Ammon's horn (tissue), 1 donor: ENCODE measurements at regions not wholly inside any gene's neighbourhood (a gene's known extent, or its start where the extent isn't known, plus 50 kb on each side); places are given as distances from the start of the nearest gene placed in this dataset.
A peak's percentile ranks its signal among the peaks of the same experiment; 100 is the strongest.
"Not testable (repeated sequence)": the region's sequence is repeated elsewhere in the genome, so short reads cannot be mapped to it uniquely, and the experiment has no call there.

Experiments used
- DNase-seq: peaks from one replicate; pipeline ENCODE4 v3.0.0-alpha.2; 2016; ENCODE audit warnings: low spot score

- DNase-seq: no peak
Observed at GRCh38 chr12:131510431-131510830, 200.5 kb upstream of the SFSWAP start.

DNA sequence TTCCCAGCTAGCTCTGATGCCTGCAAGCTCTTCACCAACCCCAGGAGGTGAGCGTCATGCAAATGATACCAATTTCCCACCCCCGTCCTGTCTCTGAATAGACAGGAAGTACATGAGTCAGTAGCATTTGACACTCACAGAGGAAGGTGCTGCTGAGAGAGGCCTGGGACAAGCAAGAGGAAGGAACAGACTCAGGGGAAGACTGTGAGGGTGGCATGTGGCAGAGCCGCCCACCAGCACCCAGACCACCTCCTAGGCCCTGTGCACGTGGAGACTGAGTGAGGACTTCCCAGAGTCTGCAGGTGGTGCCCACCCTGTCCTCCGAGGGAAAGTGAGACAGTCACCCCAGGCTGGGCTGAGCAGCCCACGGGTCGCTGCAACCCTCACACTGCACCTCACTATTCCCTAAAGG lies 199.5 kb upstream of the SFSWAP start:
- DNase-seq: peak; percentile 54

DNA sequence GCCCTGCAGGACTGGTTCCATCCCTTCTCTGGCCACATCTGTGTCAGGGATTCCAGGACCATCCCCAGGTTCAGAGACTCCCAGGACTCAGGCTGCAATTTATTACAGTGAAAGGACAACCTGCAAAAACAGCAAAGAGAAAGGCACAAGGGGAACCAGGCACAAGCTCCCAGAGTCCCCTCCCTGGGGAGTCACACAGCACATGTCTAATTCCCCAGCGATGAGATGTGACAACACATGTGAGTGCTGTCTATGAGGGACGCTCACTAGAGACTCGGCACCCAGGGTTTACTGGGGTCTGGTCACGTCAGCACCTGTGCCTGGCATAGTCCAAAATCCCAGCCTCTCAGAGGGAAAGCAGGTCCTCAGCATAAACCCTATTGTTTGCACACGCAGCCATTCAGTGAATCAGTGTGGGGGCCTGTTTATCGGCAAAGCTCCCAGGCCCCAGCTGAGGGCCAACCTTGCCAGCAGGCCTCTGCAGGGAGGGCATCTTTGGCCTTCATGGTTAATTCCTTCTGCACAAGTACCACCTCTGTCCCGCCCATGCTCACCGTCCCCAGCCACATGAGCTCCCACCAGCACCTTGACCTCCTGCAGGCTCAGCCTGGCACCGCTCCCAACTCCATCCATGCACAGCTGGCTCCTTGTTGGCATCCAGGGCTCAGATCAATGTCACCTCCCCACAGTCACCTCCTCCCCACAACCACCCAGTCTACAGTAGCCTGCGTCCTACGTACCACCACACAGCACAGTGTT lies 198.9 kb upstream of the SFSWAP start:
- DNase-seq: no peak

DNA sequence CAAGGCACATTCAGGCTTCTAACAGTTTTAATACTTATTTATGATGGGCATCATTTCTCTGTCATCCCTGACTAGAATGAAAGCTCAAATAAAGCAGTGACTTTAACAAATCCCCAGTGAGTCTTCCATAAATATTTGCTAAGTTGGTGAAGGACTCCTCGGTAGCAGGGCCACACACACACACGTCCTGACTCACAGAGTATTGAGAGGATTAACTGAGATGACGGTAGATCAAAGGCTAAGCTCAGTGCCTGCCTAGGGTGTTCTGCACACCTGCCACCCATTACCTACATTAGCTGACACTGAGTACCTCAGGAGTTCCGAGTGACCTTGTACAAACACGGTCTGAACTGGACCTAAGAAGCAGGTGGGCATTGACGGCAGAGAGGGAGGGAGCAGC lies 197.3 kb upstream of the SFSWAP start:
- DNase-seq: no peak

GRCh38 chr12:131520553-131520952 lies 190.3 kb upstream of the SFSWAP start:
- DNase-seq: not testable (repeated sequence)

GRCh38 chr12:131521326-131521725 lies 189.6 kb upstream of the SFSWAP start:
- no peak for DNase-seq

DNA sequence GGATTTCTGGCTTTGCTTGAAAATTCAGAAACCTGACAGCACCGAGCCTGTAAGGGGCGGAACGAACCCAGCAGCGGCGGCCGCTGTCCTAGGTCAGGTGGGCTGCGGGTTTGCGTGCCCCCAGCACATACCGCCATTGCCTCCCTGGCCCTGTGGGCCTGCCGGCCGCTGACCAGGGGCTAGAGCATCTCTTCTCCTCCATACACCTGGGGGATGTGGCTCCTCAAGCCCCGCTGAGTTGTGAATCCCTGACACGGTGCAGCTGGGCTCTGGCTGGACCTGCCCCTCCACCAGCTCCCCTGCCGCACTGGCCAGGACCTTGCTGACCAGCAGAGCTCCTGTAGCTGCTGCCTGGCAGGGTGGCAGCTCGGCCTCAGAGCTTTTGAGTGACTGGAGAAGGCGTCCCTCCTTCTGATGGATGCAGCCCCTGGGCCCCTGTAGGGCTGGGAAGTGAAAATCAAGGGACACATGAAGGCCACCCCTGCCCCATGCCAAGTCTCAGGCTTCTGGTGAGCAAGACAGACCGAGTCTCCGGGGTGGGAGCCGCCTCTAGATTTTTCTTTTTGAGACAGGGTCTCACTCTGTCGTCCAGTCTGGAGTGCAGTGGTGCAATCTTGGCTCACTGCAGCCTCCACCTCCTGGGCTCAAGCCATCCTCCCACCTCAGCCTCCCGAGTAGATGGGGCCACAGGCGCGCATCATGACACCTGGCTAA lies 184.9 kb upstream of the SFSWAP start:
- DNase-seq: no peak

- DNase-seq: no peak
Observed at GRCh38 chr12:131527092-131527491, 183.8 kb upstream of the SFSWAP start.

DNA sequence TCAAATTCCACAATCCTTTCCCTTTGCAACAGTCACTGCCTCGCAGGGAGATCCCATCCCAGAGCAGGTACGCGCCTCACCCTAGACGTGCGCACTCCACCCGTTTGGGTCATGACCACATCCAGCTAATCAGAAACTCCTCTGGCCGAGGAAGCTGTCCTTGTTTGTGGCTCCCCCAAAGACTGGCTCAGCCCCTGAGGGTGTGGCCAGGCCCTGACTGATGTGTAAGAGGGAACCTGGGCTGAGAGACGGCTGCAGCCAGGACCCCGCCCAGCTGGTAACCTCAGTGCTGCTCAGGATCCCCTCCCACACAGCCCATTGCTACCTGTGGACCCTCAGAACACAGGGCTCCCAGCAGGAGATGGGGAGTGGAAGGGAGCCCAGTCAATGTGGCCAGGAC lies 183.2 kb upstream of the SFSWAP start:
- no peak for DNase-seq

GRCh38 chr12:131528144-131528543 lies 182.7 kb upstream of the SFSWAP start:
- DNase-seq: no peak

GRCh38 chr12:131528667-131529066 lies 182.2 kb upstream of the SFSWAP start:
- no peak for DNase-seq

DNA sequence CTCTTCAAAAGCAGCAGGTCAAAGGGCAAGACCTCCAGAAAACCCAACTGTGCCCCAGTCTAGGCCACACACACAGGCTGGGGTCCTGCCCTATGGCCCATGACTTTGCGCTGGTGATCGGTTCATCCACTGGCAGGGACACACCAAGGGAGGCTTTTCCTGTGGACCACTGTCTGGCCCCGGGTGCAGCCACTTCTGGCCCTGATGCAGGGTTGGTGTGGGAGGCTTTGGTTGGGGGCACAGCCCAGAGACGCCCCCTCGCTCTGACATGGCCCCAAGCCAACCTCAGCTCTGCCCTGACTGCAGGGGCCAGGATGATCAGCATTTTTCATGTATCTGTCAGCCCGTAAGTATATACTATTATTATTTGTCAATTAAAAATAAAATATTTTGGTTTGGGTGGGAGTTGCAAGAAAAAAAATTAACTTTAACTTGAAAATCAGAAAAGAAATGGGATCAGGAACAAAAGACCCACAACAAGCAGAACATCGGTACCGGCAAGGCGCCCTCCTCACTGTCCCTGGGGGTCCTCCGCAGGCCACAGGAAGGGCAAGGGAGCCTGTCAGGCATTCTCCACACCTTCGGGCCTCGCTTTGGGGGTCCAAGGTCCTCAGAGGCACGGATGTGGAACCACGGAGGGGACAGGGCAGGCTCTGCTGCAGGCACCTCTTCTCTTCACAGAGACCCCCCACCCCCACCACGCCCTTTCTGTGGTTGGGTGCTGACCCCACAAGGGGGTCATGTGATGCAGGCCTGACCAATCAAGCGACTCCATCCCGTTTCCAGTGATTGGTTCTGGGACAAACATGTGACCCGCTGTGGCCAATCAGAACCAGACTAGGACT lies 181.5 kb upstream of the SFSWAP start:
- no peak for DNase-seq

- DNase-seq: no peak
Observed at GRCh38 chr12:131530041-131530332, 180.9 kb upstream of the SFSWAP start.

- peak; percentile 23 for DNase-seq
Observed at GRCh38 chr12:131530422-131530821, 180.5 kb upstream of the SFSWAP start.

- DNase-seq: no peak
Observed at GRCh38 chr12:131533139-131533538, 177.8 kb upstream of the SFSWAP start.

- no peak for DNase-seq
Observed at GRCh38 chr12:131535779-131536178, 175.1 kb upstream of the SFSWAP start.

- no peak for DNase-seq
Observed at GRCh38 chr12:131536337-131536736, 174.6 kb upstream of the SFSWAP start.

DNA sequence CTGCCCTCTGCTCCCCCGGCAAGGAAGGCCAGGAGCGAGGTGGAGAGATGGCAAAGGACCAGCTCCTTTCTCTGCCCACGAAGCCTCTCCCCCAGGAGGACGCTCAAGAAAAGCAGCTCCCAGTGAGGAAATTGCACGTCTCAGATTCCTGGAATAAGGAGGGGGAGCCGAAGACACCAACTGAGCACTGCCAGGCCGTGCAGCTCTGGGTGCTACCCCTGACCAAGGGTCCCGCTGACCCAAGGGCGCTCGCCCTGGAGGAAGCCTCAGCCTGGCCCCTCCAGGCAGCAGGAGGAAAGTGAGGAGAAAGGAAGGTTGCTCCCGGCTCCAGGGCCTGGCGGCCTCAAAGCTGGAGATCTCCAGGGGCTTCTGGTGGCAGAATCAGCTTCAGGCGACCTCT lies 174.1 kb upstream of the SFSWAP start:
- no peak for DNase-seq

GRCh38 chr12:131537267-131537958 lies 173.5 kb upstream of the SFSWAP start:
- DNase-seq: no peak

- DNase-seq: no peak
Observed at GRCh38 chr12:131539381-131539780, 171.5 kb upstream of the SFSWAP start.

GRCh38 chr12:131540138-131540623 lies 170.7 kb upstream of the SFSWAP start:
- no peak for DNase-seq

DNA sequence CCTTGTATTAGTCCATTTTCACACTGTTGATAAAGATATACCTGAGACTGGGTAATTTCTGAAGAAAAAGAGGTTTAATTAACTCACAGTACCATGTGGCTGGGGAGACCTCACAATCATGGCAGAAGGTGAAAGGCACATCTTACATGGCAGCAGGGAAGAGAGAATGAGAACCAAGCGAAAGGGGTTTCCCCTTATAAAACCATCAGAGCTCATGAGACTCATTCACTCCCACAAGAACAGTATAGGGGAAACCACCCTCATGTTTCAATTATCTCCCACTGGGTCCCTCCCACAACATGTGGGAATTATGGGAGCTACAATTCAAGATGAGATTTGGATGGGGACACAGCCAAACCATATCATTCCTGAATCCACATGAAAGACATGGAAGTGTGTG lies 169.4 kb upstream of the SFSWAP start:
- not testable (repeated sequence) for DNase-seq
